Fibroblast of lung (primary cell): ENCODE measurements at regions not wholly inside any gene's neighbourhood (a gene's known extent, or its start where the extent isn't known, plus 50 kb on each side); places are given as distances from the start of the nearest gene placed in this dataset.

ENCODE experiments used
- DNase-seq, 2 donors: peaks; one replicate each; pipeline versions ENCODE4 v3.0.0 to v3.0.0-alpha.2; 2010; ENCODE audit warnings: low read depth in 2 of 2
- H2AFZ ChIP-seq: 2 replicates; pipeline ENCODE4 v1.5.1; 2012; ENCODE audit warnings: low read length, control low read depth, inconsistent platforms
- H3K27ac ChIP-seq: 2 replicates; pipeline ENCODE4 v1.5.1; 2011; ENCODE audit warnings: low read length, control low read depth; ENCODE audit not compliant: insufficient read depth
- H3K27me3 ChIP-seq: 2 replicates; pipeline ENCODE4 v1.5.1; 2011; ENCODE audit warnings: mild to moderate bottlenecking, low read length; ENCODE audit not compliant: control insufficient read depth, insufficient read depth
- H3K36me3 ChIP-seq: 2 replicates; pipeline ENCODE4 v1.5.1; 2011; ENCODE audit warnings: low read length; ENCODE audit not compliant: control insufficient read depth, insufficient read depth
- H3K4me1 ChIP-seq: 2 replicates; pipeline ENCODE4 v1.5.1; 2011; ENCODE audit warnings: low read length; ENCODE audit not compliant: control insufficient read depth, insufficient read depth; ENCODE audit errors: extremely low read depth
- H3K4me2 ChIP-seq: 2 replicates; pipeline ENCODE4 v1.5.1; 2011; ENCODE audit warnings: low read length, control low read depth; ENCODE audit not compliant: insufficient read depth; ENCODE audit errors: extremely low read depth
- H3K4me3 ChIP-seq, 4 experiments: fragments of 200-600 bp in 1 of 4; sonication (generic) in 1 of 4; replicated peaks in 1 of 4; 2 replicates each; pipeline ENCODE4 v1.5.1; 2011 to 2016; ENCODE audit warnings: low read length in 4 of 4, low read depth in 3 of 4, mild to moderate bottlenecking in 3 of 4, control low read depth in 2 of 4, inconsistent platforms in 1 of 4, mixed read lengths in 1 of 4; ENCODE audit not compliant: insufficient read depth in 1 of 4; ENCODE audit errors: control extremely low read depth in 1 of 4
- H3K79me2 ChIP-seq: 2 replicates; pipeline ENCODE4 v1.5.1; 2012; ENCODE audit warnings: mild to moderate bottlenecking, low read length, inconsistent platforms; ENCODE audit not compliant: control insufficient read depth, insufficient read depth
- H3K9ac ChIP-seq: 2 replicates; pipeline ENCODE4 v1.5.1; 2011; ENCODE audit warnings: mild to moderate bottlenecking, low read length, control low read depth; ENCODE audit not compliant: insufficient read depth
- H3K9me3 ChIP-seq: 2 replicates; pipeline ENCODE4 v1.5.1; 2012; ENCODE audit warnings: low read depth, low read length; ENCODE audit not compliant: control insufficient read depth, insufficient read depth
- H4K20me1 ChIP-seq: 2 replicates; pipeline ENCODE4 v1.5.1; 2011; ENCODE audit warnings: low read length; ENCODE audit not compliant: control insufficient read depth, insufficient read depth; ENCODE audit errors: extremely low read depth
- EZH2 ChIP-seq: IDR thresholded peaks from 2 replicates; pipeline ENCODE4 v1.5.1; 2012; ENCODE audit warnings: low read length, control low read depth, mild to moderate bottlenecking; ENCODE audit errors: missing control alignments
- TF ChIP-seq, protein P1 (sequence below), 2 donors: IDR thresholded peaks in 1 of 2; conservative IDR thresholded peaks in 1 of 2; 1 replicate in 1 of 2; 2 replicates in 1 of 2; pipeline ENCODE4 v1.5.1; 2011 to 2012; ENCODE audit warnings: low read length in 2 of 2, control low read depth in 1 of 2, inconsistent platforms in 1 of 2, low read depth in 1 of 2, mild to moderate bottlenecking in 1 of 2

DNA sequence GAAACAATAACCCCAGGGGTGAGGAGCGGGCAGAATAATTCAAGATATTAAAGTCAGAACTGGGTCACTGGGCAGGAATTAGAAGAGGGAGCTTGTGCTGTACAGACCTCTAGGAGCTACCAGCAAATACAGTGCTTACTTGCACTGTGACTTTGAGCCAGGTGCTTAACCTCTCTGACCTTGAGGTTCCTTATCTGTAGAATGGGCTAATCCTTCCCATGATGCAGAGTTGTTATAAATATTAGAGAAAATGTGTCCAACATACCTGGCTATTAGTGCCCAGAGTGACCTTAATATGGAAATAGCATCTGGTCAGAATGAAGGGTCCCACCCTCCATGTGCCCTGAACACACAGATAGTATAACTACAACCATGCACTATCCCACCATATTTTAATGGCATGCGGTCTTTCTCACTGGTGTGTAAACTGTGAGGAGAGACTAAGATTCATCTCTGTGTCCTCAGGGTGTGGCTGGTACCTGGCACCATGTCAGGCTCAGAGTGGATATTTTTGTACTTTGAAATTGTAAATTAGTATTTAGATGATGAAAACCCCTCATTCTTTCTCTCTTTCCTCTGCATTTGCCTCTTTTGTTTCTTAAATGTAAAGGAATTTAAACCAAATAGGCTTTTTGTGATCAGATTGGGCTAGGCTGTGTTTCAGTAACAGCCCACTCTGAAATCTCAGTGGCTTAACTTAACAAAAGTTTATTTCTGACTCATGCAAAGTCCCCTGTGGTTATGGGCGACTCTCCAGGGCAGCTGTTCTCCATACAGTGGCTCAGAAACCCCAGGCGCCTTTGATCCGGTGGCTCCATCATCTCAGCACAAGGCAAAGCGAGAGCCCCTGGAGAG is 60.0 kb upstream of the ROR1 start:
- no peak overlapping the region for H3K4me3 ChIP-seq

DNA sequence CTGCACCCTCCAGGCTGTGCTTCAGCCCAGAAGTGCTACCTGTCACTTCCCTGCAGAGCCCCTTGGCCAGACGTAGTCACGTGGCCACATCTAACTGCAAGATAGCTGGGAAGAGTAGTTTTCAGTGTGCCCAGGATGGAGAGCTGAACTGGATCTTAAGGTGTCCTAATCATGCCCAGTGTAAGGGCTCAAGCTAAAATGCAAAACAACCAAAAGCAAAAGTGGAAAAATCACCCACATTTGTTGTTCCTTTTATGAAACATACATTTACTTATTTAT is 59.4 kb upstream of the ROR1 start:
- H3K36me3 ChIP-seq: no peaks in the 10 kb centered on the region
- H3K4me1 ChIP-seq: peaks cover 8% of the 10 kb centered on the region
- H4K20me1 ChIP-seq: no peaks in the 10 kb centered on the region
- no peaks in the 10 kb centered on the region for H3K79me2 ChIP-seq
- H3K9me3 ChIP-seq: no peaks in the 10 kb centered on the region
- H3K27ac ChIP-seq: no peak overlapping the region
- no peaks in the 10 kb centered on the region for H3K27me3 ChIP-seq
- no peak for DNase-seq
- H3K4me3 ChIP-seq: no peak overlapping the region
- TF ChIP-seq, protein P1, sequence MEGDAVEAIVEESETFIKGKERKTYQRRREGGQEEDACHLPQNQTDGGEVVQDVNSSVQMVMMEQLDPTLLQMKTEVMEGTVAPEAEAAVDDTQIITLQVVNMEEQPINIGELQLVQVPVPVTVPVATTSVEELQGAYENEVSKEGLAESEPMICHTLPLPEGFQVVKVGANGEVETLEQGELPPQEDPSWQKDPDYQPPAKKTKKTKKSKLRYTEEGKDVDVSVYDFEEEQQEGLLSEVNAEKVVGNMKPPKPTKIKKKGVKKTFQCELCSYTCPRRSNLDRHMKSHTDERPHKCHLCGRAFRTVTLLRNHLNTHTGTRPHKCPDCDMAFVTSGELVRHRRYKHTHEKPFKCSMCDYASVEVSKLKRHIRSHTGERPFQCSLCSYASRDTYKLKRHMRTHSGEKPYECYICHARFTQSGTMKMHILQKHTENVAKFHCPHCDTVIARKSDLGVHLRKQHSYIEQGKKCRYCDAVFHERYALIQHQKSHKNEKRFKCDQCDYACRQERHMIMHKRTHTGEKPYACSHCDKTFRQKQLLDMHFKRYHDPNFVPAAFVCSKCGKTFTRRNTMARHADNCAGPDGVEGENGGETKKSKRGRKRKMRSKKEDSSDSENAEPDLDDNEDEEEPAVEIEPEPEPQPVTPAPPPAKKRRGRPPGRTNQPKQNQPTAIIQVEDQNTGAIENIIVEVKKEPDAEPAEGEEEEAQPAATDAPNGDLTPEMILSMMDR (conservative IDR thresholded peaks at IDR 0.05 in 1 of 2, IDR thresholded peaks at IDR 0.05 in 1 of 2; ENCODE audit: low read depth in 1 of 2, low read length in 2 of 2): no peak
- TF ChIP-seq EZH2: no peak
- H3K9ac ChIP-seq: no peak overlapping the region
- peak overlapping the region; percentile 42 for H3K4me2 ChIP-seq
- no peak overlapping the region for H2AFZ ChIP-seq

More for the DNA sequence above, 60.0 kb upstream of the ROR1 start:
- Histone ChIP-seq H3K9ac (no peak overlapping the region), H4K20me1 (no peaks in the 10 kb centered on the region), H3K4me2 (peak overlapping the region; percentile 3), H3K36me3 (no peaks in the 10 kb centered on the region), H2AFZ (no peak overlapping the region), H3K27ac (no peak overlapping the region), H3K27me3 (no peaks in the 10 kb centered on the region), H3K9me3 (no peaks in the 10 kb centered on the region), H3K4me1 (peaks cover 8% of the 10 kb centered on the region), H3K79me2 (no peaks in the 10 kb centered on the region)
- peak; percentile 92 to 94 for DNase-seq
- TF ChIP-seq EZH2: no peak
- TF ChIP-seq, protein P1 (conservative IDR thresholded peaks at IDR 0.05 in 1 of 2, IDR thresholded peaks at IDR 0.05 in 1 of 2; ENCODE audit: low read depth in 1 of 2, low read length in 2 of 2): no peak

DNA sequence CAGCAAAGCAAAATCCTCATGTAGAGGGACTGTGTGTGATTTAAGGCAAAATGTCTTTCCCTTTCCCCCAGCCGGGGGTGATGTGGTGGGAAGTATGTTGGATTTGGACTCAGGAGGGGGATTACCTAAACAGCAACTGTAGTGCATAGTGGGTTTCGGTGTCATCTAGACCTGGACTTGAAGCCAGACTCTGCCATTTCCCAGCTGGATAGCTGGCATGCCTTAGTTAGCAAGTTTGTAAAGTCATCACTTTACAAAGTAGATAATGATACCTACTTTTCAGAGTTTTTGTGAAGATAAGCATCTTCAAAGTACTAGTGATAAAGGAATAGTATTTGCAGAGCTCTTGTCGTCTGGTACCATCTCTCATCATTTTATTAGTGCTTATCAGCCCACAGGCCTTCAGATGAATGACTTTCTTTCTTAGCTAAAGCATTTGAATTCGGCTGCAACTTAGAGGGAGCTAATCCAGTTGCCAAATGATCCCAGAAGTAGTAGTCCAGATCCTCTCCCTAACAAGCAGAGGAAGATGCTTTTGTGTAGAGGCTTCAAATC is 56.2 kb upstream of the ROR1 start:
- no peaks in the 10 kb centered on the region for H3K27me3 ChIP-seq
- no peaks in the 10 kb centered on the region for H3K79me2 ChIP-seq
- no peaks in the 10 kb centered on the region for H3K36me3 ChIP-seq
- H3K4me2 ChIP-seq: no peak overlapping the region
- H3K9ac ChIP-seq: no peak overlapping the region
- H3K4me1 ChIP-seq: peaks cover 8% of the 10 kb centered on the region
- no peak for DNase-seq
- no peak overlapping the region for H2AFZ ChIP-seq
- H4K20me1 ChIP-seq: no peaks in the 10 kb centered on the region
- no peak for TF ChIP-seq EZH2
- TF ChIP-seq, protein P1 (conservative IDR thresholded peaks at IDR 0.05 in 1 of 2, IDR thresholded peaks at IDR 0.05 in 1 of 2; ENCODE audit: low read depth in 1 of 2, low read length in 2 of 2): no peak
- H3K27ac ChIP-seq: no peak overlapping the region
- H3K9me3 ChIP-seq: no peaks in the 10 kb centered on the region
- no peak overlapping the region for H3K4me3 ChIP-seq
